CD14-positive monocyte (primary cell): ENCODE measurements at regions not wholly inside any gene's neighbourhood (a gene's known extent, or its start where the extent isn't known, plus 50 kb on each side); places are given as distances from the start of the nearest gene placed in this dataset.

ENCODE experiments used
- DNase-seq, 3 donors: peaks; one replicate each; pipeline ENCODE4 v3.0.0-alpha.2; 2011 to 2022
- H2AFZ ChIP-seq: 2 replicates; pipeline ENCODE4 v1.6.0; 2012; ENCODE audit warnings: mild to moderate bottlenecking, low read depth, low read length, inconsistent platforms; ENCODE audit not compliant: insufficient read depth, poor library complexity, severe bottlenecking
- H3K27ac ChIP-seq, 2 donors: 1 replicate in 1 of 2; 2 replicates in 1 of 2; pipeline ENCODE4 v1.5.1; 2012 to 2013; ENCODE audit warnings: low read length in 2 of 2, control low read depth in 1 of 2, inconsistent platforms in 1 of 2, low read depth in 1 of 2, mild to moderate bottlenecking in 1 of 2
- H3K27me3 ChIP-seq, 2 donors: one replicate each; pipeline versions ENCODE4 v1.6.0 to v1.6.1; 2011 to 2013; ENCODE audit warnings: low read length in 2 of 2; ENCODE audit not compliant: control insufficient read depth in 2 of 2, insufficient read depth in 2 of 2
- H3K36me3 ChIP-seq, 2 donors: replicated peaks in 1 of 2; 1 replicate in 1 of 2; 2 replicates in 1 of 2; pipeline versions ENCODE4 v1.5.1 to v1.6.1; 2012 to 2013; ENCODE audit warnings: low read length in 2 of 2, control low read depth in 1 of 2, inconsistent platforms in 1 of 2, mild to moderate bottlenecking in 1 of 2; ENCODE audit not compliant: insufficient read depth in 2 of 2, control insufficient read depth in 1 of 2
- H3K4me1 ChIP-seq, 2 donors: 1 replicate in 1 of 2; 2 replicates in 1 of 2; pipeline versions ENCODE4 v1.5.1 to v1.6.1; 2012 to 2013; ENCODE audit warnings: low read length in 2 of 2, control low read depth in 1 of 2, inconsistent platforms in 1 of 2, mild to moderate bottlenecking in 1 of 2, moderate library complexity in 1 of 2; ENCODE audit not compliant: insufficient read depth in 2 of 2, control insufficient read depth in 1 of 2
- H3K4me2 ChIP-seq: replicated peaks from 2 replicates; pipeline ENCODE3; 2012; ENCODE audit warnings: low read length, moderate library complexity, mild to moderate bottlenecking; ENCODE audit not compliant: poor library complexity, severe bottlenecking; ENCODE audit errors: extremely low read depth
- H3K4me3 ChIP-seq, 3 experiments: fragments of 200-600 bp in 1 of 3; sonication (generic) in 1 of 3; replicated peaks in 1 of 3; 1 replicate in 2 of 3; 2 replicates in 1 of 3; pipeline ENCODE4 v1.5.1; 2011 to 2013; ENCODE audit warnings: low read length in 3 of 3, mild to moderate bottlenecking in 3 of 3, control low read depth in 2 of 3, low read depth in 2 of 3, inconsistent platforms in 1 of 3, moderate library complexity in 1 of 3
- H3K79me2 ChIP-seq: 2 replicates; pipeline ENCODE4 v1.6.0; 2012; ENCODE audit warnings: mild to moderate bottlenecking, control low read depth, inconsistent platforms, low read length, moderate library complexity; ENCODE audit not compliant: insufficient read depth
- H3K9ac ChIP-seq: 2 replicates; pipeline ENCODE4 v1.6.0; 2017; ENCODE audit warnings: low read length, mild to moderate bottlenecking; ENCODE audit not compliant: insufficient read depth, poor library complexity, severe bottlenecking
- H3K9me3 ChIP-seq, 2 donors: replicated peaks in 1 of 2; 1 replicate in 1 of 2; 2 replicates in 1 of 2; pipeline versions ENCODE4 v1.5.1 to v1.6.1; 2012 to 2013; ENCODE audit warnings: low read length in 2 of 2, control low read depth in 1 of 2; ENCODE audit not compliant: control insufficient read depth in 1 of 2, insufficient read depth in 1 of 2
- H4K20me1 ChIP-seq: 2 replicates; pipeline ENCODE4 v1.6.0; 2012; ENCODE audit warnings: mild to moderate bottlenecking, low read length, control low read depth, moderate library complexity; ENCODE audit not compliant: insufficient read depth
- H3K27ac Mint-ChIP-seq, 7 donors: one replicate each; pipeline ENCODE4 v1.8.0; 2020; ENCODE audit warnings: mild to moderate bottlenecking in 7 of 7, mixed read lengths in 7 of 7, moderate library complexity in 6 of 7, inconsistent platforms in 2 of 7
- H3K27me3 Mint-ChIP-seq, 3 donors: one replicate each; pipeline ENCODE4 v1.8.0; 2021 to 2022; ENCODE audit warnings: low read depth in 3 of 3, mild to moderate bottlenecking in 3 of 3, mixed read lengths in 3 of 3, moderate library complexity in 3 of 3, inconsistent platforms in 1 of 3
- H3K36me3 Mint-ChIP-seq, 2 donors: one replicate each; pipeline ENCODE4 v1.8.0; 2020; ENCODE audit warnings: mixed read lengths in 2 of 2, inconsistent platforms in 1 of 2, mild to moderate bottlenecking in 1 of 2
- H3K4me1 Mint-ChIP-seq: one replicate; pipeline ENCODE4 v1.8.0; 2020; ENCODE audit warnings: mild to moderate bottlenecking, mixed read lengths
- H3K4me3 Mint-ChIP-seq, 2 donors: one replicate each; pipeline ENCODE4 v1.8.0; 2020; ENCODE audit warnings: mild to moderate bottlenecking in 2 of 2, mixed read lengths in 2 of 2, moderate library complexity in 1 of 2
- H3K9me3 Mint-ChIP-seq, 7 donors: one replicate each; pipeline ENCODE4 v1.8.0; 2020 to 2022; ENCODE audit warnings: mixed read lengths in 7 of 7, mild to moderate bottlenecking in 6 of 7, moderate library complexity in 6 of 7, inconsistent platforms in 2 of 7
- WGBS: methylation state at CpG from one replicate; pipeline ENCODE4 v1.1.5; 2013; ENCODE audit warnings: missing lambda C conversion rate; ENCODE audit not compliant: insufficient coverage; 5-methylcytosine and 5-hydroxymethylcytosine counted together
- intact Hi-C, 2 donors: fragments of 100-400 bp; cut with micrococcal nuclease; formaldehyde crosslinking; loops; one replicate each; pipeline versions ENCODE4 v1.15.0 to v1.15.1; 2023
- TF ChIP-seq, protein P1 (sequence below): fragments of 200-600 bp; IDR thresholded peaks from one replicate; pipeline ENCODE4 v1.8.0; 2022; ENCODE audit warnings: antibody characterized with exemption, mild to moderate bottlenecking

DNA sequence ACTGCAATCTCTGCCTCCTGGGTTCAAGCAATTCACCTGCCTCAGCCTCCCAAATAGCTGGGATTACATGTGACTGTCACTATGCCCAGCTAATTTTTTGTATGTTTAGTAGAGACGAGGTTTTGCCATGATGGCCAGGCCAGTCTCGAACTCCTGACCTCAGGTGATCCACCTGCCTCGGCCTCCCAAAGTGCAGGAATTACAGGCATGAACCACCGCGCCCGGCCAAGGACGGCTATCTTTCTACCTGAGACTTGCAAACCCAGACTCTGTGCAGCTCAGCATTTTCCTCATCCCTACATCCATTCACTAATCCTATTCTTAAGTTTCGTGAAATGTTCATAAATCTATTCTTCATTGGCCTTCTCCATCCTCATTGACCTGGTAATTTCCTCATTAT is 330.0 kb downstream of the ANTXR2 start:
- Mint-ChIP-seq H3K27ac (no peak overlapping the region), H3K9me3 (peaks cover 0 to 1% (median 0%) of the 10 kb centered on the region in 7 donors), H3K36me3 (no peaks in the 10 kb centered on the region), H3K4me3 (no peak overlapping the region), H3K27me3 (no peaks in the 10 kb centered on the region), H3K4me1 (no peaks in the 10 kb centered on the region)
- H3K79me2 ChIP-seq = no peaks in the 10 kb centered on the region
- no peak overlapping the region for H2AFZ ChIP-seq
- H3K27me3 ChIP-seq = no peaks in the 10 kb centered on the region
- H4K20me1 ChIP-seq = no peaks in the 10 kb centered on the region
- TF ChIP-seq, protein P1, sequence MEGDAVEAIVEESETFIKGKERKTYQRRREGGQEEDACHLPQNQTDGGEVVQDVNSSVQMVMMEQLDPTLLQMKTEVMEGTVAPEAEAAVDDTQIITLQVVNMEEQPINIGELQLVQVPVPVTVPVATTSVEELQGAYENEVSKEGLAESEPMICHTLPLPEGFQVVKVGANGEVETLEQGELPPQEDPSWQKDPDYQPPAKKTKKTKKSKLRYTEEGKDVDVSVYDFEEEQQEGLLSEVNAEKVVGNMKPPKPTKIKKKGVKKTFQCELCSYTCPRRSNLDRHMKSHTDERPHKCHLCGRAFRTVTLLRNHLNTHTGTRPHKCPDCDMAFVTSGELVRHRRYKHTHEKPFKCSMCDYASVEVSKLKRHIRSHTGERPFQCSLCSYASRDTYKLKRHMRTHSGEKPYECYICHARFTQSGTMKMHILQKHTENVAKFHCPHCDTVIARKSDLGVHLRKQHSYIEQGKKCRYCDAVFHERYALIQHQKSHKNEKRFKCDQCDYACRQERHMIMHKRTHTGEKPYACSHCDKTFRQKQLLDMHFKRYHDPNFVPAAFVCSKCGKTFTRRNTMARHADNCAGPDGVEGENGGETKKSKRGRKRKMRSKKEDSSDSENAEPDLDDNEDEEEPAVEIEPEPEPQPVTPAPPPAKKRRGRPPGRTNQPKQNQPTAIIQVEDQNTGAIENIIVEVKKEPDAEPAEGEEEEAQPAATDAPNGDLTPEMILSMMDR = no peak
- H3K36me3 ChIP-seq = no peaks in the 10 kb centered on the region
- intact Hi-C loops = no loop called here
- H3K9me3 ChIP-seq = no peaks in the 10 kb centered on the region
- no peaks in the 10 kb centered on the region for H3K4me1 ChIP-seq
- H3K9ac ChIP-seq = no peak overlapping the region
- 96% methylated on average over 8 of the region's 8 CpGs for WGBS
- no peak overlapping the region for H3K27ac ChIP-seq
- no peak overlapping the region for H3K4me2 ChIP-seq
- DNase-seq = no peak
- H3K4me3 ChIP-seq = no peak overlapping the region

DNA sequence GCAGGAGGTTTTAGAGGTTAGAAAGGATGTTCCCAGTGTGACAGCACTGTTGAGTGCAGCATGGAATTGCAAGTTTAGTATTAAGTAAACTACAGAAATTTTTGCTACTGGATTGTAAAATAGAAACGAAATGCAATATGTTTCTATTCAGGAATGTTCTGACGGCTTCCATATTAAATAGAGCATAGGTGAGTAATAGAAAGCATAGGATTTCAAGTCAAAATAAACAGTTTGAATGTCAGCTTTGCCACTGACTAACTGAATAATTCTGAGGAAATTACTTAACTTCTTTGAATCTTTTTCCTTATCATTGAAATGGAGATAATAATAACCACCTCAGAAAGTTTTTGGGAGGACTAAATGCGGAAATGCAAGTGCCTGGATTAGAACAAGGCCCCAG is 331.9 kb upstream of the GK2 start:
- no peak overlapping the region for H3K4me3 Mint-ChIP-seq
- intact Hi-C loops = no loop called here

More for the DNA sequence above, 331.9 kb upstream of the GK2 start:
- Histone ChIP-seq H3K9me3 (no peaks in the 10 kb centered on the region), H2AFZ (no peak overlapping the region), H4K20me1 (no peaks in the 10 kb centered on the region), H3K4me1 (no peaks in the 10 kb centered on the region), H3K79me2 (no peaks in the 10 kb centered on the region), H3K9ac (no peak overlapping the region), H3K27me3 (no peaks in the 10 kb centered on the region), H3K27ac (no peak overlapping the region), H3K36me3 (no peaks in the 10 kb centered on the region), H3K4me2 (no peak overlapping the region), H3K4me3 (no peak overlapping the region)
- no peaks in the 10 kb centered on the region for H3K4me1 Mint-ChIP-seq
- TF ChIP-seq, protein P1 = no peak
- no peak for DNase-seq
- no peaks in the 10 kb centered on the region for H3K27me3 Mint-ChIP-seq
- peaks cover 0 to 2% (median 0%) of the 10 kb centered on the region in 7 donors for H3K9me3 Mint-ChIP-seq
- WGBS = 100% methylated on average over 1 of the region's 3 CpGs
- H3K27ac Mint-ChIP-seq = no peak overlapping the region
- H3K36me3 Mint-ChIP-seq = no peaks in the 10 kb centered on the region
